IPS-18c (cell line): ENCODE measurements at regions not wholly inside any gene's neighbourhood (a gene's known extent, or its start where the extent isn't known, plus 50 kb on each side); places are given as distances from the start of the nearest gene placed in this dataset.

Experiments used
- H3K4me3 ChIP-seq: 2 replicates; pipeline ENCODE4 v1.7.0; 2013; ENCODE audit warnings: low read depth, mild to moderate bottlenecking, low read length, moderate library complexity; ENCODE audit not compliant: insufficient read depth
- H3K9me3 ChIP-seq: one replicate; pipeline ENCODE4 v1.6.1; 2013; ENCODE audit warnings: mild to moderate bottlenecking, low read length, moderate library complexity; ENCODE audit not compliant: control insufficient read depth, insufficient read depth

GRCh38 chr2:53095664-53096063, 671.9 kb upstream of the CHAC2 start:
- H3K4me3 ChIP-seq: no peak overlapping the region

DNA sequence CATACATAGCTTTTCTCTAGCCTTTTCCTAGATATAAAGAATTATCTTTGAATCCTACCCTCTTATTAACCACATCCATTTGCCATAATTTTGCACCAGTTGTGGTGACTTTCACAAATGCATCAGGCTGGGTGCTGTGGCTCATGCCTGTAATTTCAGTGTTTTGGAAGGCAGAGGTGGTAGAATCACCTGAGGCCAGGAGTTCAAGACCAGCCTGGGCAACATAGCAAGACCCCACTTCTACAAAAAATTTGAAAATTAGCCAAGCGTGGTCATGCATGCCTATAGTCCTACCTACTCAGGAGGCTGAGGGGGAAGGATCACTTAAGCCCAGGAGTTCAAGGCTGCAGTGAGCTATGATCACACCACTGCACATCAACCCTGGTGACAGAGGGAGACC, 672.4 kb upstream of the CHAC2 start:
- no peaks in the 10 kb centered on the region for H3K9me3 ChIP-seq
- no peak overlapping the region for H3K4me3 ChIP-seq

More at GRCh38 chr2:53095664-53096063, 671.9 kb upstream of the CHAC2 start:
- H3K9me3 ChIP-seq: no peaks in the 10 kb centered on the region

DNA sequence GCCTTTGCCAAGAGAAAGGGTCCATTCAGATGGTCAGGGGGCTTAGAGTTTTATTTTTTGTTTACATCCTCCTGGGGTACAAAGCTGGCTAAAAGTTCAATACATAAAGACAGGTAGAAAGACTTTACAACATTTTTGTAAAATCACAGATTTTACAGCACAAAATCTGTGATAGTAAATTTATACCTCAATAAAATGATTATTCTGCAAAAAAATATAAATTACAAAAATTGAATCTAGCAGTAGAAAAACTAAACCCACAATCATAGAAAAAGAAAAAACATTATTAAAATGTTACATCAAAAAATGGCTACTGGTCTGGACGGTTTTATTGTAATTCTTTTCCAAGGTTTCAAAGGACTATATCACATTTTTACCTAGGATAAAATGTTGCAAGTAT, 674.2 kb upstream of the CHAC2 start:
- Histone ChIP-seq H3K4me3 (no peak overlapping the region), H3K9me3 (no peaks in the 10 kb centered on the region)

DNA sequence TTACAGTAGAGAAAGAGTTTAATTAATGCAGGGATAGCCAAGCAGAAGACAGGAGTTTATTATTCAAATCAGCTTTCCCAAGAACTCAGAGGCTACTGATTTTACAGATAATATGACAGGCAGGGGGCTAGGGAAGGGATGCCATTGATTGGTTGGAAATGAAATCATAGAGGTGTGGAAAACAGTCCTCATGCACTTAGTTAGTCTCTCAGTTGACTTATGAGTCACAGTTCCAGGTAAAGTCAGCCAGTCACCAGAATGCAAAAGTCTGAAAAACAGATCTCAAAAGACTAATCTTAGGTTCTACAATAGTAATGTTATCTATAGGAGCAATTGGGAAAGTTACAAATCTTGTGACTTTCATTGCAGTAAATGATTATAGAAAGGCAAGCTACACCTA, 676.4 kb upstream of the CHAC2 start:
- Histone ChIP-seq H3K4me3 (no peak overlapping the region), H3K9me3 (no peaks in the 10 kb centered on the region)

- H3K9me3 ChIP-seq: no peaks in the 10 kb centered on the region
Measured at GRCh38 chr2:53087874-53088461, 679.6 kb upstream of the CHAC2 start.

GRCh38 chr2:53087262-53087873, 680.2 kb upstream of the CHAC2 start:
- H3K9me3 ChIP-seq: no peaks in the 10 kb centered on the region
- H3K4me3 ChIP-seq: no peak overlapping the region

More at GRCh38 chr2:53087874-53088461, 679.6 kb upstream of the CHAC2 start:
- H3K4me3 ChIP-seq: no peak overlapping the region

DNA sequence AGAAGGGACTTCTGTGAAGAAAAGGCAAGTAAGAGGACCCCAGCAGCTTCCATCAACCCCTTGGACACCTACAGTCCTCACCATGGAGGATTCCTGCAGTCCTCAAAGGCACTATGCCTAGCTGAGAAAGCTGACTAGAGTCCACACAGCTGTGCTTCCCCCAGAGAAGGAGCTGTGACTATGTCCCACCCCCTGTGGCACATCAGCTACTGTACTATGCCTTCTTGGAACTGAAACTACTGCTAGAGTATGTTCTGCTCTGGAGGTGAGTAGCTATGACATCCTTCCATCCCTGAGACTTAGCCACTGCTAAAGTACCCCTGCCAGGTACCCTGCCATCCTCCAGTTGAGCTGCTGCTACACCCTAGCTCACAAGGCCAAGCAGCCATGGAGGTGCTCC, 690.2 kb upstream of the CHAC2 start:
- Histone ChIP-seq H3K4me3 (no peak overlapping the region), H3K9me3 (no peaks in the 10 kb centered on the region)

DNA sequence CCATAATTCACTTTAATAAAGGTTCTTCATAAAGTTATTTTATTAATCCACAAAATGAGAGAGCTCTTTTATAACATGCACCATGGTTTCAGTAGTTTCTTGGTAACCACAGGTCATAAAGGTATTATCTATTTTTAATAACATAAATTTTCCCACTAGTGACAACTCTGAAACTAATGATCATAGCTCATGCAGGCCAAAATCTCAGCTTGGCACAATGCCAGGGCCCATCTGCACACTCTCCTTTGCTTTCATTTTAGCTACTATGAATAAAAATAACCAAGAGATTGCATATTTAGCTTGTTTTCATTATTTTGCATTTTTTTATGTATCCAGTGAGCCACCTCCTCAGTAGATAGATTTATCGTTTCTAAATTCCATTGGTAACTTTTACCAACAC, 691.8 kb upstream of the CHAC2 start:
- Histone ChIP-seq H3K4me3 (no peak overlapping the region), H3K9me3 (no peaks in the 10 kb centered on the region)

DNA sequence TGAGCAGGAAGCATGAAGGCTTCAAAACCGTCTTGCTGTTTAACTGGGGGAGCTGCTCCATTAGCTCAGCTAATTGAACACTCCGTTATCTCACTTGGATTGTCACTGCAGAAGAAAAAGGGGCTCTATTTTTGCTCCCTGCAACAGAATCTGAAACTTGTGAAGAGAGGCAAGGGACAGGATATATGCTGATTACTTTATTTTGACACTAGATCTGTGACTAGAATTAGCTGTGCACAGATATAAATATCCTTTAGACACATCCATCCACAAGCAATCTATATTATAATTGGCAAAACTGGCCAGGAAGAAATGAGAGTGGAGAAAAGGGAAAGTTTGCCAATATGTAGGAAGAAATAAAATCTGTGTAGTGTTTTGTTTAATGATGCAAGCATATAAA, 700.1 kb upstream of the CHAC2 start:
- H3K9me3 ChIP-seq: no peaks in the 10 kb centered on the region
- no peak overlapping the region for H3K4me3 ChIP-seq

- Histone ChIP-seq H3K4me3 (no peak overlapping the region), H3K9me3 (no peaks in the 10 kb centered on the region)
Measured at GRCh38 chr2:53067056-53067455, 700.5 kb upstream of the CHAC2 start.

DNA sequence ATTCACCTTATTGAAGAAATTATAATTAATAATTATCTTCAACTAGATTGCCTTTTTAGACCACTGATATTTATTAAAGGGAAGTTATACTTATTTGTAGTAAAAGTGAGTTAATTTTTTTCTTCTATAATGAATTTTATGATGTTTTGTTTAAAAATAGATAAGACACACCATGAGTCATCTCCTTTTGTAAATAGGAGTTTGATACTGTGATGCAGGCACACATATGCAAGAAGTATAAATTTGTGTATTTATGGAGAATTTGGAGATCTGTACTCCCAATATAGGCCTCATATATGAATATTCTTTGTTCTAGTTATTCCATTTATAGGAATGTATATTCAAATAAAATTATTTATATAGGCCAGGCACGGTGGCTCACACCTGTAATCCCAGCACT, 703.5 kb upstream of the CHAC2 start:
- H3K9me3 ChIP-seq: no peaks in the 10 kb centered on the region
- no peak overlapping the region for H3K4me3 ChIP-seq

GRCh38 chr2:53058526-53058925, 709.1 kb upstream of the CHAC2 start:
- no peak overlapping the region for H3K4me3 ChIP-seq
- H3K9me3 ChIP-seq: no peaks in the 10 kb centered on the region

DNA sequence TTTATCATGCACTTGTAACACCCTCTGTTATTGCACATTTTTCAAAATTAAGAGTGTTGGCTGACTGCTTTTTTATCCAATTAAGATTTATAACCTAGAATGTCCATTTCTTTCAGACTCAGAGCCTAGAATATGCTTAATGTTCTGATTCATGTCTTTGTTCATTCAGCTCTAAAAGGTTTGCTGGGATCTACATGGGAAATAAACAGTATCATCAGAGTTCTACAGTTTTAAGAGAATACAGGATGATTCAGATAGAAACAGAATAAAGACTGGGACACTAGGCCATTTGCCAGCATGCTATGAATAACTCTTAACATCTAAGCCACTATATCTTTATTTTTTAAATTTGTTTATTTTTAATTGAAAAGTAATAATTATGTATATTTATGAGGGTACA, 713.7 kb upstream of the CHAC2 start:
- Histone ChIP-seq H3K9me3 (no peaks in the 10 kb centered on the region), H3K4me3 (no peak overlapping the region)

DNA sequence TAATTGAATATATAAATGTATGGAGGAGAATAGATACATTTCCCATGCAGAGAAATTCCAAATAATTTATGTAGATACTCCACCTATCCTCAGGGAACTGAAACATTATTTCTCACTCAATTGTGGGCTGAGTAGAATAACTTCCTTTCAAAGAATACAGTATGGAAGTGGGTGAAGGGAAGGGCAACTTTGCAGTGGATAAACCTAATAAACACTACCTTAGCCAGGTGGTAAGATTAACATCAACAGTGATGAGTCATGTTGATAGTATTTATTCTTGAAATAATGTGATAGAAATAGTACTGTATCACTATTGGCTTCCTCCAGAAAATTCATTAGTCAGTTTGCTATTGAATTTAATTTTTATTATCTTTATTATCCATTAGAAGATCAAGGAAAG, 716.4 kb upstream of the CHAC2 start:
- Histone ChIP-seq H3K4me3 (no peak overlapping the region), H3K9me3 (no peaks in the 10 kb centered on the region)

- Histone ChIP-seq H3K4me3 (no peak overlapping the region), H3K9me3 (no peaks in the 10 kb centered on the region)
Measured at GRCh38 chr2:53040536-53041229, 726.9 kb upstream of the CHAC2 start.

DNA sequence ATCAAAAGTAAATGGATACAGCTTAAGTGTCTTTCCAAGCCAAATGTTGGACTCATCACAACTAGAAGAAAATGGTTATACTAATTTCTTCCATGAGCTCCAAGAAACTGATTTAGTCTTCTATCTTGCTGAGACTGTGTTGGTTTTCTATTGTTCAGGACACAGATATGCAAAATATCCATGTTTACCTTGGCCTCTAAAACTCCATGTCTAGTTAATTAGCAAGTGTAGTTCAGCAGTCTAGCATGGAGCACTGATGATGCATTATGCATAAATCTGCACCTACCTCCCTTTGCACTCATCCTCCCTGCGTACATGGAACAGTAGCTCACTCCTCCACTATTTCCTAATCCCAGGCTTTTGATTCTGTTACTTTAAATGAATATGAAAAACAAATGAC, 731.4 kb upstream of the CHAC2 start:
- no peak overlapping the region for H3K4me3 ChIP-seq
- no peaks in the 10 kb centered on the region for H3K9me3 ChIP-seq

DNA sequence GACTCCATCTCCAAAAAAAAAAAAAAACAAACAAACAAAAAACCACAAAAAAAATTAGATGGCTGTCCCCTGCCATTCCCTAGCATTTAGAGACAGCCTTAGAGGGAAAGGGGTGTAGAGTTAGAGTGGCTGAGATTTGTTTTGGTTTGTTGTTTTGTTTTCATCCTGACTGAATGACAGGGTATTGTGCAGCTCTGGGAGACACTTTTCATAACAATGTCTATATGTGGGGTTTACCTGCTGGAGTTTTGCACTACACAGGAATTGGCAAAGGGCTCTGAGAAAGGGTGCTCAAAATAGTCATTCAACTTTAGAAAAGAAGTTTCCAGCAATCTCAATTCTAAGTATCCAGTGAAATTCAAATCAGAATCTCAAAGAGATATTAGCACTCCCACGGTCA, 732.5 kb upstream of the CHAC2 start:
- no peak overlapping the region for H3K4me3 ChIP-seq

GRCh38 chr2:53033411-53033810, 734.2 kb upstream of the CHAC2 start:
- Histone ChIP-seq H3K9me3 (no peaks in the 10 kb centered on the region), H3K4me3 (no peak overlapping the region)

More for the DNA sequence above, 732.5 kb upstream of the CHAC2 start:
- H3K9me3 ChIP-seq: no peaks in the 10 kb centered on the region
